HG03432 (cell line): ENCODE measurements at regions not wholly inside any gene's neighbourhood (a gene's known extent, or its start where the extent isn't known, plus 50 kb on each side); places are given as distances from the start of the nearest gene placed in this dataset.

Experiments
- ATAC-seq: cut with Tn5 transposase; IDR thresholded peaks from one replicate; pipeline ENCODE4 v1.9.1; 2021; ENCODE audit warnings: mild to moderate bottlenecking, moderate library complexity; ENCODE audit not compliant: unreplicated experiment

DNA sequence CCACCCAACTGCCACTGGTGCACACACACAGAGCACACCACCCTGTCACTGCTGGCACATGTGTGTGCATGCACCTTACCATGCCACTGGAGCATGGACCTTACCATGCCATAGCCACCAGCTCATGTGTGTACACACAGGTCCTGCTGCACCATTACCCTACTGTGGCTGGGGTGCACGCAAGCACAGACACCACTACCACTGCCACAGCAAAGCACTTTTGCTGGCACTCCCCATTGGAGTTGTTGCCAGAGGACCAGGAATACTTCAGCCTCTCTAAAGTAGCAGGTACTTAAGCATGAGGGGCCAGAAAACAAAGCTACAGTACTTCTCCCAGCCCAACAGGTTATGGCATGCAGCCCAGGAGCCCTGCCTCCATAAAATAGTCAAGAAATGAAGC is 404.8 kb downstream of the MBD2 start:
- ATAC-seq = no peak

DNA sequence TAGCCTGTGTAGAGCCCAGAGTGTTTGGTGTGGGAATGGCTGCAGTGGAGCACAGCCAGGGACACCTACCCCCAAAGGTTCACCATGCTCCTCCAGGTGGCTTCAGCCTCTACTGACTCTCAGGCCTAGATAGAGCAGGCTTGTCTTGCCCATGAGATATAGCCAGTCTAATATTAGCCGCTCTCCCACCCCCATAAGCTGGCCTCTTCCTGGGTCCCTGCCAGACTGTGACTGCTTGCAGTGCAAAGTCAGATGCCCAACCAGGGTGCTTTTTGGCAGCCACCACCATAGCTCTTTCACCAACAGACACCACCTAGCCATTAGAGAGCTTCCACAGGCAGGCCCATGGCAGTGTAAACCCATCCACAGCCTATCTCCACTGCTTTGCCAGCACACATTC is 405.3 kb downstream of the MBD2 start:
- ATAC-seq = no peak

- no peak for ATAC-seq
These were observed 406.2 kb downstream of the MBD2 start for GRCh38 chr18:53817976-53818950.

- ATAC-seq = no peak
These were observed 424.3 kb downstream of the MBD2 start for GRCh38 chr18:53800171-53800570.

GRCh38 chr18:53799134-53799533 is 425.3 kb downstream of the MBD2 start:
- no peak for ATAC-seq

DNA sequence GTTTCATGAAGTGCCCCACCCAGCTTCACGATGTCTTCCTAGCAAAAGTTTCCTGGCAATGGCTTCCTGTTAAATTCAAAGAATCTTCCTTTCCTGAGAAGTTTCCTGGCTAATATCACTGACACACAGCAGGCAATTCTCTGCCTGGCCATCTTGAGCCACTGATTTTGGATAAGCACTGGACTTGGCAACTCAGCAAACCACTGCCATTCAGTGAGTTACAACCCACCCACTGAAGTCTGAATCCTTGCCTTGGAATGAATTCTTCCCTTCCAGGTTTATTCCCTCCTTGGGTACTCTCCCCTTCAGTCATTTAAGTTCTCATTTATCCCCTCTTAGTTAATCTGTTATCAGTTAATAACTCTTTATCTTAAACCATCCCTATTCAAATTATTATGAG is 426.0 kb downstream of the MBD2 start:
- no peak for ATAC-seq

GRCh38 chr18:53797998-53798495 is 426.4 kb downstream of the MBD2 start:
- no peak for ATAC-seq

DNA sequence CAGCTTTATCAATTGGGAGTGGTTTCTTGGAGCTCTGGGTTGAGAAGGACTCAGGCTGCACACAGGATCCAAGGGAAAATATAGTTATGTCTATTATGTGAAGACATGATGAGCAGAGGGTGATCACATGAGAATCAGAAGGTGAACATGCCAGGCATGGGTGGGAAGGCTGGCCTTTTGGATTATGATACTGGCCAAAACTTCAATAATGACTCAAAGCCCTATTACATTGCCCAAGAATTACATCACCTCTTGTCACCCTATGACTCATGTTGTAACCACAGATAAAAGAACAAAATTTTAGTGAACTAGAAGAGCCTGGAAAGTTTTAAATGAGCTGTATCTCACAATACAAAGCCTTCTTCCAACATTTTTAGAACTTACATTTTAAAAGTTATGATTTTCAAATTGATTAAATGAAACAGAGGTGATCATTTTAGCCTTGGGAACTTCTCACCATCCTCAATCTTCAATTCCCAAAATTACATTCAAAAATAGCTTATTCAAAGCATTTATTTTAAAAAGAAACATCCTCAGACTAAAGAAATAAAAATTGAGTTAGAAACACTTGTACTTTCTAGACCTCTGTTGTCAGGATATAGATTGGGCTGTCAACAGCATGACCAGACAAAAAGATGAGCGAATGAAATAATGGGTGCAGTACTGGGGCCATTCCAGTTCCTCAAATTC is 428.3 kb downstream of the MBD2 start:
- ATAC-seq = peak; percentile 93

- peak; percentile 22 for ATAC-seq
These were observed 428.9 kb downstream of the MBD2 start for GRCh38 chr18:53795610-53796009.

GRCh38 chr18:53795061-53795460 is 429.4 kb downstream of the MBD2 start:
- ATAC-seq = no peak

GRCh38 chr18:53792762-53793161 is 431.7 kb downstream of the MBD2 start:
- no peak for ATAC-seq

- ATAC-seq = no peak
These were observed 433.7 kb downstream of the MBD2 start for GRCh38 chr18:53790786-53791185.

- no peak for ATAC-seq
These were observed 434.9 kb downstream of the MBD2 start for GRCh38 chr18:53789376-53790247.

GRCh38 chr18:53785811-53786210 is 438.7 kb downstream of the MBD2 start:
- ATAC-seq = peak; percentile 51

DNA sequence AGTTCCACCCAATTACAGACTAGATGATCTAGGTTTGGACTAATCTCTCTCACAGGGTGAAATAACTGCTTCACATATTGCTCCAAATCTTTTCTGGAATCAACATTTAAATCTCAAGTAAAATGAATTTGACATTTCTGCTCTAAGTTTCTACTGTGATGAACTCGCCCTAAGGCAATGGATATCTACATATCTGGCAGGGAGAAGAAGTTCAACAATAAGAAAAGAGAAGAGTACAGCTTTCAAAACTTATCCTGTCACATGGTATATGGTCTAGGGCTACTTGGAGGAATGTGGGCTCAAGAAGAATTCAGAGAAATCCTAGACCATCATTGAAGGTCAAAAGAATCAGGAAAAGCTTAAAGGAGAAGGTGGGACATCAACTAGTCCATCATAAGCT is 440.2 kb downstream of the MBD2 start:
- ATAC-seq = no peak

DNA sequence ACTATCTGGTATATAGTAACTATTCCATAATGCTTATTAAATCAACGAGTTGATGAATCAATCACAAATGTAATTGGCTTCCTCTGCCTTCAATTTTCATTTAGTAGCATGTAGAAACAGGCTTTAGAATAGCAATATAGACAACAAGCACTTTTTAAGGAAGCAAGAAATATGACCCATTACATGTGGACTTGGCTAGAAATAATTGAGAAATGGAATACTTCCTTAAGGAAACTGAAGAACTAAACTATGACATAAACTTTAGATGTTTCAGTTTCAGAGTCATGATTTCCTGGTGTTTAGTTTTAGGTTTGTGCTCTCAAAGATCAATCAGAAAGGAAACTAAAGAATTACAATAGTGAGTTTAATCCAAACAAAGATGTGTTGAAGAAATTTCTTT is 443.8 kb downstream of the MBD2 start:
- no peak for ATAC-seq

DNA sequence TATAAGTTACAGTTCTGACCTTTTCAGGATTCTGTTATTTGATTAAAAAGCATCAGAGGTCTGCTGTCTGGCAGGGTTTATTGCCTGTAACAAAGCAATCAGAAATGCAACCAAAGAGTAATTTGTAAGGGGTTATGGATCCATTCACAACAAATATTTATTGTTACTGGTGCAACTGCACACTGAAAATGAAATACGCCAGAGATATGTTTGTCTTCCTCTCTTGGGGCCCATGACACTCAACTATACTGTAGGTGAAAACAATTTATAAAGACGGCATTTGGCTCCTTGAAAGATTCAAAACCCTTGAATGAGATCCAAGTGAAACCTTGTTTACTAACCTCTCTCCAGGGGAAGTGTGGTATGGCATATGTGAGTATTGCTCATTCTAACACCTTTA is 452.2 kb downstream of the MBD2 start:
- no peak for ATAC-seq

DNA sequence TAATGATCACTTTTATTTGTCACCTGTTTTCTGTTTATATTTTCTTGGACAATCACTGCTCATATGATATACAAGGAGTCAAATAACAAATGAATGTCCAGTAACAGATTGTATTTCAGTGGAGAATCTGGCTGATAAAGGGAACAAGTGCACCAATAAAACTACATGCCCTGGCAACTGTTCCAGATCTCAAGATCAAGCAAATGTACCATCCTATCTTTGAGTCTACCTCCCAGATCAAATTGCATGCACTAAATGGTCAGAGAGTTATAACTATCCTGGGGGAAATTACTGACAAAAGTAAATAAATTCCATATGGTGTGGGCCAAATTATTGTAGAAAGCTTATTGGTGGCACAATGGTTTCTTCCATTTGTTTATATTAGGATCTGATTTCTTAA is 452.8 kb downstream of the MBD2 start:
- ATAC-seq = no peak

DNA sequence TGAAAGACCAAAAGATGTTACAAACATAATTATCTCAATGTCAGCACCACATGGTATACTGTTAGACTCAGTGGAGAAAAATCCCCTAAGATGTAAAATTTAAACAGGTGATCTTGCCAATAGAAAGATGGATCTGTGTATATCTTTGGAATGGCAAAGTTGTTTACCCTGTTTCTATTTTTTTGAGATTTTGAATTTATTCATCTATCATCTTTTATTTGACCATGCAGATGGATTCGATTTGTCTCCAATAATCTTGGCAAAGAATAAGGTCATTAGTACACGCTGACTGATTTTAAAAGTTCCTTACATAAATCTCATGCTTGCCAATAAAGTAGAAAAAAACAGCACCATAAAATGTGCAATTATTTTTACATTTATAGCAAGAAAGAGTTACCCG is 459.3 kb downstream of the MBD2 start:
- no peak for ATAC-seq

GRCh38 chr18:53764086-53764485 is 460.4 kb downstream of the MBD2 start:
- ATAC-seq = no peak

DNA sequence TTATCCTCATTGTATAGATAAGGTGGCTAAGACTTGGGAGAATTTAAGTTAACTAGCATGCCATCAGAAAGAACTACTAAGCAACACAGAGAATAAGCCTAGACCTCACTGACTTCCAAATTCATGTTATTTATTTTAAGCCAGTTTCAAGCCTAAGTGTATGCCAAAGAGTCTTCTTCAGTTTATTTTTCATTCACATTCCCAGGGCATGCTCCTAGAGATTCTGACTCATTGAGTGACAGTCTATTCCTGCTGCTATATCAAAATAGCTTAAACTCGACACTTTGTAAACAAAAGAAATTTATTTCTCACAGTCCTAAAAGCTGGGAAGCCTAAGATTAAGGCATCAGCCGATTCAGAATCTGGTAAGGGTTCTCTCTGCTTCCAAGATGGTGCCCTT is 467.1 kb downstream of the MBD2 start:
- ATAC-seq = no peak
